GM12878 (cell line): ENCODE measurements at regions not wholly inside any gene's neighbourhood (a gene's known extent, or its start where the extent isn't known, plus 50 kb on each side); places are given as distances from the start of the nearest gene placed in this dataset.

Experiments used
- CBX5 ChIP-seq: sonication (generic); IDR thresholded peaks from 2 replicates; pipeline ENCODE4 v1.6.1; 2016; ENCODE audit warnings: low read depth, moderate library complexity, mild to moderate bottlenecking, inconsistent platforms
- CHD2 ChIP-seq: IDR thresholded peaks from 2 replicates; pipeline ENCODE4 v1.6.1; 2011; ENCODE audit warnings: low read depth, low read length, improper control_type of control experiment, borderline replicate concordance
- EP300 ChIP-seq, 2 experiments: fragments of 150-350 bp in 1 of 2; IDR thresholded peaks; 2 replicates each; pipeline ENCODE4 v1.6.1; 2011 to 2012; ENCODE audit warnings: low read depth in 2 of 2, low read length in 2 of 2, borderline replicate concordance in 1 of 2, improper control_type of control experiment in 1 of 2, inconsistent platforms in 1 of 2; ENCODE audit not compliant: control insufficient read depth in 1 of 2
- GATAD2B ChIP-seq: fragments of 450-650 bp; conservative IDR thresholded peaks from 2 replicates; pipeline ENCODE4 v1.6.1; 2017; ENCODE audit warnings: low read depth, mild to moderate bottlenecking, moderate library complexity
- KDM1A ChIP-seq: fragments of 200-600 bp; sonication (generic); IDR thresholded peaks from 2 replicates; pipeline ENCODE4 v1.6.1; 2016; ENCODE audit warnings: borderline replicate concordance
- PML ChIP-seq: IDR thresholded peaks from 2 replicates; pipeline ENCODE4 v1.6.1; 2012; ENCODE audit warnings: low read length, inconsistent platforms
- POLR2A ChIP-seq: IDR thresholded peaks from 2 replicates; pipeline ENCODE4 v1.6.1; 2011; ENCODE audit warnings: low read depth, mild to moderate bottlenecking, low read length
- POLR2AphosphoS5 ChIP-seq: IDR thresholded peaks from 2 replicates; pipeline ENCODE4 v1.6.1; 2011; ENCODE audit warnings: mild to moderate bottlenecking, low read length, inconsistent platforms
- ZNF384 ChIP-seq: IDR thresholded peaks from 2 replicates; pipeline ENCODE4 v1.6.1; 2012; ENCODE audit warnings: low read depth, mild to moderate bottlenecking, low read length, improper control_type of control experiment, borderline replicate concordance
- TF ChIP-seq, protein P1 (sequence below), 3 experiments: IDR thresholded peaks in 2 of 3; conservative IDR thresholded peaks in 1 of 3; 2 replicates each; pipeline ENCODE4 v1.5.1; 2011; ENCODE audit warnings: low read depth in 3 of 3, low read length in 3 of 3, mild to moderate bottlenecking in 3 of 3, control low read depth in 2 of 3, moderate library complexity in 2 of 3, inconsistent platforms in 1 of 3, mixed read lengths in 1 of 3; ENCODE audit not compliant: control insufficient read depth in 2 of 3, insufficient read depth in 1 of 3; ENCODE audit errors: extremely low read depth in 1 of 3
- TF ChIP-seq, protein P2 (sequence below): fragments of 450-650 bp; IDR thresholded peaks from 2 replicates; pipeline ENCODE4 v1.6.1; 2014; ENCODE audit warnings: mild to moderate bottlenecking

DNA sequence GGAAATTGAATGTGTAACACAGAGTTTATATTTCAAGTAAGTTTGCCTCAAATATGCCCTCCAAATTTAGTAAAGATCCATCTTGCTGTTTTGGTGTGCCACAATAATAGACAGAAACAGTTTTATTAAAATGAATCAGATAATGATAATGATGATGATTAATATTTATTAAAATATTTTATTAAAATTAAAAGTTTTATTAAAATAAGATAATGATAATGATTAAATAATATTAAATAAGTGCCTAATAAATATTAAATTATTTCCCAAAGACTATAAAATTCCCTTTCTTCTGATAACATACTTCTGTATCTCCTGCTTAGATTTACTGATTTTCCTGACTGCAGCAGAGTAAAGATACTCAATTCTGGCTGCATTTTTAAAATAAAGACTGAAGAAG is 134.5 kb downstream of the PRDM13 start:
- TF ChIP-seq, protein P1, sequence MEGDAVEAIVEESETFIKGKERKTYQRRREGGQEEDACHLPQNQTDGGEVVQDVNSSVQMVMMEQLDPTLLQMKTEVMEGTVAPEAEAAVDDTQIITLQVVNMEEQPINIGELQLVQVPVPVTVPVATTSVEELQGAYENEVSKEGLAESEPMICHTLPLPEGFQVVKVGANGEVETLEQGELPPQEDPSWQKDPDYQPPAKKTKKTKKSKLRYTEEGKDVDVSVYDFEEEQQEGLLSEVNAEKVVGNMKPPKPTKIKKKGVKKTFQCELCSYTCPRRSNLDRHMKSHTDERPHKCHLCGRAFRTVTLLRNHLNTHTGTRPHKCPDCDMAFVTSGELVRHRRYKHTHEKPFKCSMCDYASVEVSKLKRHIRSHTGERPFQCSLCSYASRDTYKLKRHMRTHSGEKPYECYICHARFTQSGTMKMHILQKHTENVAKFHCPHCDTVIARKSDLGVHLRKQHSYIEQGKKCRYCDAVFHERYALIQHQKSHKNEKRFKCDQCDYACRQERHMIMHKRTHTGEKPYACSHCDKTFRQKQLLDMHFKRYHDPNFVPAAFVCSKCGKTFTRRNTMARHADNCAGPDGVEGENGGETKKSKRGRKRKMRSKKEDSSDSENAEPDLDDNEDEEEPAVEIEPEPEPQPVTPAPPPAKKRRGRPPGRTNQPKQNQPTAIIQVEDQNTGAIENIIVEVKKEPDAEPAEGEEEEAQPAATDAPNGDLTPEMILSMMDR (IDR thresholded peaks at IDR 0.05 in 2 of 3, conservative IDR thresholded peaks at IDR 0.05 in 1 of 3; ENCODE audit: control insufficient read depth in 2 of 3, extremely low read depth in 1 of 3, insufficient read depth in 1 of 3, low read depth in 3 of 3, low read length in 3 of 3), result no peak
- no peak for TF ChIP-seq ZNF384
- TF ChIP-seq KDM1A, result no peak
- no peak for TF ChIP-seq CHD2
- TF ChIP-seq PML, result no peak
- no peak for TF ChIP-seq GATAD2B
- TF ChIP-seq EP300 (IDR thresholded peaks at IDR 0.05; ENCODE audit: borderline replicate concordance in 1 of 2, control insufficient read depth in 1 of 2, low read depth in 2 of 2, low read length in 2 of 2), result no peak
- no peak for TF ChIP-seq POLR2AphosphoS5
- TF ChIP-seq, protein P2, sequence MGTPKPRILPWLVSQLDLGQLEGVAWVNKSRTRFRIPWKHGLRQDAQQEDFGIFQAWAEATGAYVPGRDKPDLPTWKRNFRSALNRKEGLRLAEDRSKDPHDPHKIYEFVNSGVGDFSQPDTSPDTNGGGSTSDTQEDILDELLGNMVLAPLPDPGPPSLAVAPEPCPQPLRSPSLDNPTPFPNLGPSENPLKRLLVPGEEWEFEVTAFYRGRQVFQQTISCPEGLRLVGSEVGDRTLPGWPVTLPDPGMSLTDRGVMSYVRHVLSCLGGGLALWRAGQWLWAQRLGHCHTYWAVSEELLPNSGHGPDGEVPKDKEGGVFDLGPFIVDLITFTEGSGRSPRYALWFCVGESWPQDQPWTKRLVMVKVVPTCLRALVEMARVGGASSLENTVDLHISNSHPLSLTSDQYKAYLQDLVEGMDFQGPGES, result no peak
- no peak for TF ChIP-seq CBX5
- TF ChIP-seq POLR2A, result no peak
